ENCODE measurements at regions not wholly inside any gene's neighbourhood (a gene's known extent, or its start where the extent isn't known, plus 50 kb on each side); places are given as distances from the start of the nearest gene placed in this dataset.

DNA sequence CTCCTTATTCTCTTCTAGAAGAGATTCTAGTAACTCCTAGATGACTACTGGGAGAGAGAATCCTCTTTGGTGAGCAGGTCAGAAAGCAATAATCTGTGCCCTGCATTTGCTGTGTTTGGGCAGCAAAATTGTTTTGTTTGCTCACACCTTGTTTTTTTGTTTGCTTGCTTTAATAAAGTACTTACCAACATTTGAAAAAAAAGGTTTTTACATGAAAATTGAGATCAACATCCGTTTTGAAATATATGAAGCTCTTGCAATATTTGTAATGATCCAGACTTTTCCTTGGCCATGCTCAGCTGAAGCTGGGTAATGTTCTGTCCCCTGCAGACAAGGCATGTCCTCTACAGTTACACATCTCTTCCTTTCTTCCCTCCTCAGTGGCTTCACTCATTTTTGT, 62.2 kb downstream of the DIPK2A start:
- TF ChIP-seq POLR2A (IDR thresholded peaks at IDR 0.05) = no peak
- TF ChIP-seq, protein P1, sequence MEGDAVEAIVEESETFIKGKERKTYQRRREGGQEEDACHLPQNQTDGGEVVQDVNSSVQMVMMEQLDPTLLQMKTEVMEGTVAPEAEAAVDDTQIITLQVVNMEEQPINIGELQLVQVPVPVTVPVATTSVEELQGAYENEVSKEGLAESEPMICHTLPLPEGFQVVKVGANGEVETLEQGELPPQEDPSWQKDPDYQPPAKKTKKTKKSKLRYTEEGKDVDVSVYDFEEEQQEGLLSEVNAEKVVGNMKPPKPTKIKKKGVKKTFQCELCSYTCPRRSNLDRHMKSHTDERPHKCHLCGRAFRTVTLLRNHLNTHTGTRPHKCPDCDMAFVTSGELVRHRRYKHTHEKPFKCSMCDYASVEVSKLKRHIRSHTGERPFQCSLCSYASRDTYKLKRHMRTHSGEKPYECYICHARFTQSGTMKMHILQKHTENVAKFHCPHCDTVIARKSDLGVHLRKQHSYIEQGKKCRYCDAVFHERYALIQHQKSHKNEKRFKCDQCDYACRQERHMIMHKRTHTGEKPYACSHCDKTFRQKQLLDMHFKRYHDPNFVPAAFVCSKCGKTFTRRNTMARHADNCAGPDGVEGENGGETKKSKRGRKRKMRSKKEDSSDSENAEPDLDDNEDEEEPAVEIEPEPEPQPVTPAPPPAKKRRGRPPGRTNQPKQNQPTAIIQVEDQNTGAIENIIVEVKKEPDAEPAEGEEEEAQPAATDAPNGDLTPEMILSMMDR (IDR thresholded peaks at IDR 0.05) = no peak
- no peak for DNase-seq (ENCODE audit: low spot score in 2 of 2)
- H3K4me3 ChIP-seq (ENCODE audit: low read depth, poor library complexity, severe bottlenecking) = no peak overlapping the region
- 66 to 84% methylated on average over 1 of the region's 1 CpG for WGBS, 2 donors
- intact Hi-C loops (cut with DNase I; ENCODE audit: low total_unique reads) = no loop called here

DNA sequence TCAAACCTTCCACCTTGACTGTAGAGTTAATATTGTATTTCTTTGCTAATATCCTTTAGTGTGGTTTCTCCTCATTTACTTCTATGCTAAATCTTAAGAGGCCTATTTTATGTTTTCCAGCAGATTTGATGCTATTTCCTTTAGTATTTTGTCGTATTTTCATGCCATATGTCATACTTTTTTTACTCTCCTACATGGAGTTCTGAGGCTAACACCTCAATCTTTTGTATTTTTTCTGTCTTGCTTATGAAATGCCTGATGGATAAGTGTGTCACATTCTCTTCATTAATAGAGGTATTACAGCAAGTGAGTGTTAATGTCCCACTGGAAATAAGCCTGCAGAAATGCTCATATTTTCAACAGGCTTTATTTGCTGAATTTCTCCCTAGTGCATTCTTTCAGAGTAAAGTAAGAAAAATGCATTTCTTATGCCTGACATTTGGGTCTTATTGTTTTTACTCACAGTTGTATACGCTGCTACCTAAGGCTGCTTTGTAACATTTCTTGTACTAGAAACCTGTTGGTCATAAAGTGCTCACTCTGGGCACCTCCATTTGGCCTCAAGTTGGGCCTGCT, 63.2 kb downstream of the DIPK2A start:
- DNase-seq (ENCODE audit: low spot score in 2 of 2) = no peak
- 92 to 97% methylated on average over 2 of the region's 2 CpGs for WGBS, 2 donors
- no peak overlapping the region for H3K4me3 ChIP-seq (ENCODE audit: low read depth, poor library complexity, severe bottlenecking)
- TF ChIP-seq, protein P1 (IDR thresholded peaks at IDR 0.05) = no peak
- TF ChIP-seq POLR2A (IDR thresholded peaks at IDR 0.05) = no peak
- intact Hi-C loops (cut with DNase I; ENCODE audit: low total_unique reads) = no loop called here

DNA sequence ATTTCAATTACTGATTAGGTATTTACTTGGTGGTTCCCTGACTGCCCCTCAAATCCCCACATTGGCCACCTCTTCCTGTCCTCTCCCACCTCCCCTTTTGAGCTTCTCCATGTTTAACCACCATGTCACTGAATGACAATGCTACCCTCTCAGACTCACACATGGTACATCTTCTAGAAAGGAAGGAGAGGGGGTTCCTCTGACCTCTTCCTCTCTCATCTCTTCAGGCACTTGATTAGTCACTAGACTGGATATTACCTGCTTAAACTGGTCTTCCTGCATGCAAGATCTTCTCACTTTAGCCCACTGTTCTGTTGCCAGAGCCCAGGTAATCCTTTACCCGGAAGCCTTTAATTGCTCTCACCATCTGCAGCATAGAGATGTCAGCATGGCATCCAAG, 64.9 kb downstream of the DIPK2A start:
- WGBS, 2 donors = 71 to 100% methylated on average over 1 of the region's 1 CpG

DNA sequence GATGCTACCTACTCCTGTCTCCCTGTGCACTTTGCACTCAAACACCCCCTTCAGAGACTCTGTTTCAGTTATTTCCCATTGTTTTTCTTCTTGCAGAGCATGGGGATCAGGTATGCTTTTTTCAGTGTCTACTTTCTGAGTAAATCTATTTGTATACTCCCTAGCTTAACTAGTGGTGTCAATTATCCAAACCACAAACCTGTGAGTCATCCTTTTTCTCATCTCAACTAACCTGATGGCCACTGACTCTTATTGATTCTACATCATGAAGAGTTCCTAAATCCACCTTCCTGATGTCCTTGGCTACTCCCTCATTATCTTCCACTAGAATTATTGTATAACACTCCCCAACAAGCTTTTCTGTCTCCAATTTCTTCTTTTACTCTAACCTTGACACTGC, 68.0 kb downstream of the DIPK2A start:
- H3K4me3 ChIP-seq (ENCODE audit: low read depth, poor library complexity, severe bottlenecking) = no peak overlapping the region
- TF ChIP-seq, protein P1 (IDR thresholded peaks at IDR 0.05) = no peak
- TF ChIP-seq POLR2A (IDR thresholded peaks at IDR 0.05) = no peak
- DNase-seq (ENCODE audit: low spot score in 2 of 2) = no peak
- intact Hi-C loops (cut with DNase I; ENCODE audit: low total_unique reads) = no loop called here

More for the DNA sequence above, 64.9 kb downstream of the DIPK2A start:
- intact Hi-C loops (cut with DNase I; ENCODE audit: low total_unique reads) = no loop called here
- no peak overlapping the region for H3K4me3 ChIP-seq (ENCODE audit: low read depth, poor library complexity, severe bottlenecking)
- TF ChIP-seq, protein P1 (IDR thresholded peaks at IDR 0.05) = no peak
- TF ChIP-seq POLR2A (IDR thresholded peaks at IDR 0.05) = no peak
- DNase-seq (ENCODE audit: low spot score in 2 of 2) = no peak

DNA sequence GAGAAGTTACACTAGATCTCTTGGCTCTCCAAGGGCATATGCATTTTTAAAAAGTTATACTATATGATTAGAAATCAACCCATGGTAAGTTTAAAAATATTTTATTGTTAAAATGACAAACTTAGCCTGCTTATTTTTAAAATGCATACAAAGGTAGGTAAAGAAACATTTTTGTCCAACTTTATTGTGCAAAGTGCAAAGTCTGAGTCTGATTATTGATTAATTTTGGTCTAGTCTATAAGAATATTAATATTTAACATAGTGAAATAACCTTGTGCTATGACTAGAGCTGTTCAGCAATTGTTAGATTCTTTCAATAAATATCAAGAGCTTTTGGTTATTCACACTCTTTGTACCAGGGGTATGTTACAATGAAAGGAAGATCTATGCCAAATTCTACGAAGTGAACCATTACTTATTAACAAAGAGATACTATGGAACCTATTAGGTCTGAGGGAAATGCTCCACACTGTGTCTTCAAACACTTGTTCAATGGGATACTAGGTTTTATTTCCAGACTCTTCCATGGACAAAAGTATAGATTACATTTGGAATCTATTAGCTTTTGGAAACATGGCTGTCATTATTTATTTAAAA, 70.4 kb downstream of the DIPK2A start:
- 88 to 93% methylated on average over 1 of the region's 1 CpG for WGBS, 2 donors
- intact Hi-C loops (cut with DNase I; ENCODE audit: low total_unique reads) = no loop called here
- no peak for TF ChIP-seq POLR2A (IDR thresholded peaks at IDR 0.05)
- TF ChIP-seq, protein P1 (IDR thresholded peaks at IDR 0.05) = no peak
- no peak for DNase-seq (ENCODE audit: low spot score in 2 of 2)
- no peak overlapping the region for H3K4me3 ChIP-seq (ENCODE audit: low read depth, poor library complexity, severe bottlenecking)

DNA sequence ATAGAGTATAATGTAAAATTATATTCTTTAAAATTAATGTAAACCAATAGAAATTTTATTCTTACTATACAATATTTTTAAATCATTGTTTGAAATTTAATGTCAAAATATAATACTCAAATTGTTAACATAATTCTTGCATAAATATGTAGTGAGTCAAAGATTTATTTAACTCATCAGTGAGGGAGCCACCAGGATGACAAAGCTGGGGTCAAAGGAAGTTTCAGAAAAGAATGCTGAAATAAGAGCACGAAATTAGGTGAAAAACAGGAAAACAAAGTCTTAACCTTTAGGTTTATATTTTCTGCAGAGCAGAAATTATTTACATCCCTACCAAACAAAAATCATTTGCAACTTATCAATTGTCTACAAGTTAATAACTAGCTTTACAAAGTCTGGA, 74.1 kb downstream of the DIPK2A start:
- TF ChIP-seq POLR2A (IDR thresholded peaks at IDR 0.05) = no peak
- TF ChIP-seq, protein P1 (IDR thresholded peaks at IDR 0.05) = no peak
- H3K4me3 ChIP-seq (ENCODE audit: low read depth, poor library complexity, severe bottlenecking) = no peak overlapping the region
- DNase-seq (ENCODE audit: low spot score in 2 of 2) = no peak
- intact Hi-C loops (cut with DNase I; ENCODE audit: low total_unique reads) = no loop called here
- 80 to 82% methylated on average over 1 of the region's 1 CpG for WGBS, 2 donors

Measured in lower leg skin (tissue), 4 donors.